Endothelial cell (in vitro differentiated cells): ENCODE measurements at regions not wholly inside any gene's neighbourhood (a gene's known extent, or its start where the extent isn't known, plus 50 kb on each side); places are given as distances from the start of the nearest gene placed in this dataset.

ENCODE experiments used
- DNase-seq: peaks from one replicate; pipeline ENCODE4 v3.0.0; 2021; ENCODE audit warnings: low spot score
- H3K27ac Mint-ChIP-seq: one replicate; pipeline ENCODE4 v1.8.0; 2021; ENCODE audit warnings: mixed read lengths, inconsistent platforms; ENCODE audit not compliant: unreplicated experiment
- H3K27me3 Mint-ChIP-seq: one replicate; pipeline ENCODE4 v1.8.0; 2021; ENCODE audit warnings: mild to moderate bottlenecking, moderate library complexity, mixed read lengths, inconsistent platforms; ENCODE audit not compliant: unreplicated experiment
- H3K36me3 Mint-ChIP-seq: one replicate; pipeline ENCODE4 v1.8.0; 2021; ENCODE audit warnings: mild to moderate bottlenecking, low read depth, mixed read lengths, inconsistent platforms; ENCODE audit not compliant: unreplicated experiment
- H3K4me1 Mint-ChIP-seq: one replicate; pipeline ENCODE4 v1.8.0; 2021; ENCODE audit warnings: mild to moderate bottlenecking, mixed read lengths, inconsistent platforms; ENCODE audit not compliant: unreplicated experiment
- H3K4me3 Mint-ChIP-seq: one replicate; pipeline ENCODE4 v1.8.0; 2021; ENCODE audit warnings: mild to moderate bottlenecking, mixed read lengths, inconsistent platforms; ENCODE audit not compliant: unreplicated experiment
- H3K9me3 Mint-ChIP-seq: one replicate; pipeline ENCODE4 v1.8.0; 2021; ENCODE audit warnings: mixed read lengths, inconsistent platforms; ENCODE audit not compliant: unreplicated experiment
- TF ChIP-seq, protein P1 (sequence below): fragments of 200-600 bp; sonication (generic); IDR thresholded peaks from one replicate; pipeline ENCODE4 v1.5.0; 2021; ENCODE audit warnings: antibody characterized with exemption; ENCODE audit not compliant: unreplicated experiment

DNA sequence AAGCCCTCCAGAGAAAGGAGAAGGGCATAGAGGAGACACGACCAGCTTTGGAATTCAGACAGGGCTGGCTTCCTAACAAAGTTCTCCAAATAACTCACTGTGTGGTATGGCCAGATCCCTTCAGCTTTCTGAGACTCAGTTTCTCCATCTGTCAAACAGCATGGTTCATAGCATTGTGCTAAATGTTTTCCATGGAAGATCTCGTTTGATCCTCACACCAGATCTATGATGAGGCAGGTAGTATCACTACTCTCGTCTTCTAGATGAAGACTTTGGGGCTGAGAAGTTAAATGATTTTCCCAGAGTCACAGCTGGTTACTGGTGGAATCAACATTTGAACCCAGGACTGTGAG, 507.3 kb downstream of the HAPSTR1 start:
- Mint-ChIP-seq H3K36me3 (no peaks in the 10 kb centered on the region), H3K4me3 (no peak overlapping the region), H3K9me3 (no peaks in the 10 kb centered on the region), H3K27me3 (peaks cover 3% of the 10 kb centered on the region), H3K4me1 (no peaks in the 10 kb centered on the region), H3K27ac (no peak overlapping the region)
- TF ChIP-seq, protein P1, sequence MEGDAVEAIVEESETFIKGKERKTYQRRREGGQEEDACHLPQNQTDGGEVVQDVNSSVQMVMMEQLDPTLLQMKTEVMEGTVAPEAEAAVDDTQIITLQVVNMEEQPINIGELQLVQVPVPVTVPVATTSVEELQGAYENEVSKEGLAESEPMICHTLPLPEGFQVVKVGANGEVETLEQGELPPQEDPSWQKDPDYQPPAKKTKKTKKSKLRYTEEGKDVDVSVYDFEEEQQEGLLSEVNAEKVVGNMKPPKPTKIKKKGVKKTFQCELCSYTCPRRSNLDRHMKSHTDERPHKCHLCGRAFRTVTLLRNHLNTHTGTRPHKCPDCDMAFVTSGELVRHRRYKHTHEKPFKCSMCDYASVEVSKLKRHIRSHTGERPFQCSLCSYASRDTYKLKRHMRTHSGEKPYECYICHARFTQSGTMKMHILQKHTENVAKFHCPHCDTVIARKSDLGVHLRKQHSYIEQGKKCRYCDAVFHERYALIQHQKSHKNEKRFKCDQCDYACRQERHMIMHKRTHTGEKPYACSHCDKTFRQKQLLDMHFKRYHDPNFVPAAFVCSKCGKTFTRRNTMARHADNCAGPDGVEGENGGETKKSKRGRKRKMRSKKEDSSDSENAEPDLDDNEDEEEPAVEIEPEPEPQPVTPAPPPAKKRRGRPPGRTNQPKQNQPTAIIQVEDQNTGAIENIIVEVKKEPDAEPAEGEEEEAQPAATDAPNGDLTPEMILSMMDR = no peak
- no peak for DNase-seq

DNA sequence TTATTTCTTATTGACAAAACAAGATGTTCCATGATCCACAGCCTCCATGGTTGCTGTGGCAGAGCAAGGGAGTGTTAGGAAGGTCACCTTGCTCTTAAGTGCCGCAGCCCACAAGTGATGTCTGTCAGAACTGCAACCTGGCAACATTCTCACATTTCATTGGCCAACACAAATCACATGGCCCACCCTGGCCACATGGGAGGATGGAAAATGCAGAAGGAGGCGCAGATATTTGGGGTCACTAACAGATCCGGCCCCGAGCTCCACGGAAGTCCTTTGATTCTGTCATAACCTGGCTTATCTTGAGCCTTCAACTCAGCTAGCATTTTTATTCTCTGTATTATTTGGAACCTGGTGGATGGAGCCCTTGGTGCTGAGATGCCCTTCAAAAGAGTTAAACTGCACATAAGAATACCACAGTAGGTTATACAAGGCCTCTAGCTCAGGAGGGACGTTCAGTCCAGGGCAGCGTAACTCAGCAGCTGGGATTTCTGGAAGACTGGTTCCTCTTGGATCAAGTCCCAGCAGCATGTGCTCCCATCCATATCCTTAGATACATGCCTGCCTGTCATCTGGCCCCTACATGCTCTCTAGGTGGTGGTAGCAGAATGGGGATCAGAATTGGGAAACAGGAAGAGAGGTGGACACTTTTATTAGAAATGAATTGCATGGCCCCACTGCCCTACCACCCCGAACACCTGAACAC, 508.1 kb downstream of the HAPSTR1 start:
- Mint-ChIP-seq H3K9me3 (no peaks in the 10 kb centered on the region), H3K4me3 (no peak overlapping the region), H3K4me1 (no peaks in the 10 kb centered on the region), H3K36me3 (no peaks in the 10 kb centered on the region), H3K27ac (no peak overlapping the region), H3K27me3 (peaks cover 3% of the 10 kb centered on the region)
- TF ChIP-seq, protein P1 = no peak
- DNase-seq = no peak

DNA sequence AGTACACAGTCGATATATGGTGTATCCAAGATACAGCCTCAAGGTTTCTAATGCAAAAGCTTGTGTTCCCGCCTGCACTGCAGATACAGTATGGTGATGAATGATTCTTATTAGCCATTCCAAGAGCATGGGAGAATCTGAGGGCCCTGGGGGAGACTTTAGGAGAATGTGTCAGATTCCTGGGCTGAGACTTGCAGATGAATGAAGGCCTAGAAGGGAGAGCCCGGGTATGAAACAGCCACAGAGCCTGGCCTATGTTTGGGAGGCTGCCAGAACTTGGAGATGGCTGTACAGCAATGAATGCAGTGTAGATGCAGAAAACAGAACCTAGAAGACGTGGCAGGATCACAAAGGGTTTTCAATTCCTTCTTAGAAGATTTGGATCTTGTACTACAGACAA, 510.7 kb downstream of the HAPSTR1 start:
- TF ChIP-seq, protein P1 = no peak
- no peak for DNase-seq
- no peak overlapping the region for H3K27ac Mint-ChIP-seq
- no peaks in the 10 kb centered on the region for H3K4me1 Mint-ChIP-seq
- no peak overlapping the region for H3K4me3 Mint-ChIP-seq
- no peaks in the 10 kb centered on the region for H3K9me3 Mint-ChIP-seq
- peaks cover 7% of the 10 kb centered on the region for H3K27me3 Mint-ChIP-seq
- H3K36me3 Mint-ChIP-seq = no peaks in the 10 kb centered on the region

DNA sequence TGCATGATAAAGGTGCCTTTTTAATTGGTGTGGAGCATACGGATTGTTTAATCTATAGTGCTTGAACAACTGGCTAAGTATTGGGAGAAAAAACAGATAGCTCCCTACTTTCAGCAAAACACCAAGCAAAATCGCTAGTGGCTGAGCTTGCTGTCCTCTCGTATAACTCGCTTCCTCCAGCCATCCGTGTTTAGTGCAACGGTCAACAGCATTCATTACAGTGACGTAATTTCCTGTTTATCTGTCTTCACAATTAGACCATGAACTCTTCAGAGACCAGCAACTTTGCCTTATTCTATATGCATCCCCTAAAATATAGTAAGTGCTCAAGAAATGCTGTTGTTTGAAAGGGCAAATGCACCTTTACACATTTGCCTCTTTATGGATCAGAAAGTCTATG, 511.9 kb downstream of the HAPSTR1 start:
- Mint-ChIP-seq H3K4me3 (no peak overlapping the region), H3K27me3 (peaks cover 7% of the 10 kb centered on the region), H3K36me3 (no peaks in the 10 kb centered on the region), H3K27ac (no peak overlapping the region), H3K9me3 (no peaks in the 10 kb centered on the region), H3K4me1 (no peaks in the 10 kb centered on the region)
- TF ChIP-seq, protein P1 = no peak
- no peak for DNase-seq

DNA sequence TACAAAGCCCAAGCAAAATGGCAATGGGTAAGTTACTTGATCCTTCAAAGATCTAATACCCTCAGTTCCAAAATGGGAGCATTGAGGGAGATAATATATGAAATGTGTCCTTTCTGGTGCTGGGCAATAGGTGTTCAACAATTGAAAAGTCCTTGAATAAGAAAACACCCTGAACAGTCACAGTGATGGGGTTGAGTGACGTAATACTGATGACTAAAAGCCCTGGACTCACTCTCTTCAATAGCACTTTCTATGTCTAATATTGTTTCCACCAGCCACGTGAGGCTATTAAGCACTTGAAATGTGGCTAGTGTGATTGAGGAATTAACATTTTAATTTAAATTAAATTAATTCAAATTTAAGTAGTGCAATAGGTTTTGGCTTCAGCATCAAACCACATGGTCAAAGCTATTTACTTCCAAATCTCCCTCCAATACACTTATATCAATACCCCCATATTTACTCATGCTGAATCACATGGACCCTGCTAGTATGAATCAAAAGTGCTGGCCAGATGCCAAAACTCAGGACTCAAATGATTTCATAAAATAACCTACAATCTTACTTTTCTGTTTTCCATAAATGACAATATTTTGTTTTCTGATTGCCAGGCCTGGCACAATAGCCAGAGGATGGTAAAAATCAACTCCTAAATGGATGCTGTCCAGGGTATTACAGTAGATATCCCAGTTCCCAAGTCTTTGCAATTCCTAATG, 516.2 kb downstream of the HAPSTR1 start:
- Mint-ChIP-seq H3K27ac (no peak overlapping the region), H3K27me3 (peaks cover 4% of the 10 kb centered on the region), H3K36me3 (no peaks in the 10 kb centered on the region), H3K4me3 (no peak overlapping the region), H3K9me3 (no peaks in the 10 kb centered on the region), H3K4me1 (no peaks in the 10 kb centered on the region)
- TF ChIP-seq, protein P1 = no peak
- no peak for DNase-seq
